A673 (cell line): ENCODE measurements at regions not wholly inside any gene's neighbourhood (a gene's known extent, or its start where the extent isn't known, plus 50 kb on each side); places are given as distances from the start of the nearest gene placed in this dataset.

Source experiments
- BruUV-seq: library from RNA; stranded (reverse); fragments of 400-500 nt; replicated peaks from 2 replicates; lab custom pipeline; 2021; lab: Mats Ljungman, UMichigan
- CTCF ChIA-PET: fragments of 300-600 bp; sonication (Branson Sonifier 250); formaldehyde crosslinking; loops from one replicate; lab custom pipeline; 2022; ENCODE audit warnings: antibody characterized with exemption; lab: Charles Lee
- POLR2A ChIA-PET: fragments of 300-600 bp; sonication (Branson Sonifier 250); formaldehyde crosslinking; loops from one replicate; lab custom pipeline; 2022; ENCODE audit warnings: antibody characterized with exemption; ENCODE audit not compliant: low non-redundant PET; lab: Charles Lee
- DNase-seq: peaks from one replicate; pipeline ENCODE4 v3.0.0-alpha.2; 2015; ENCODE audit warnings: low spot score
- H3K27ac ChIP-seq: fragments of 200-600 bp; sonication (generic); 2 replicates; pipeline ENCODE4 v1.5.1; 2016; ENCODE audit warnings: mixed run types, low read depth, mild to moderate bottlenecking, mixed read lengths, antibody characterized with exemption, low read length; ENCODE audit not compliant: poor library complexity, severe bottlenecking
- H3K27me3 ChIP-seq: fragments of 200-600 bp; sonication (generic); replicated peaks from 2 replicates; pipeline ENCODE4 v1.6.1; 2017; ENCODE audit warnings: mixed run types, low read depth, mild to moderate bottlenecking, mixed read lengths, antibody characterized with exemption, low read length; ENCODE audit not compliant: insufficient read depth, poor library complexity
- H3K36me3 ChIP-seq: fragments of 200-600 bp; sonication (generic); 2 replicates; pipeline ENCODE4 v1.6.1; 2016; ENCODE audit warnings: mixed run types, mild to moderate bottlenecking, mixed read lengths, antibody characterized with exemption, low read length; ENCODE audit not compliant: insufficient read depth, poor library complexity, severe bottlenecking
- H3K4me1 ChIP-seq: fragments of 200-600 bp; sonication (generic); 2 replicates; pipeline ENCODE4 v1.6.1; 2017; ENCODE audit warnings: mixed run types, mild to moderate bottlenecking, mixed read lengths, antibody characterized with exemption, low read length; ENCODE audit not compliant: insufficient read depth, poor library complexity, severe bottlenecking
- H3K4me3 ChIP-seq: fragments of 200-600 bp; sonication (generic); 2 replicates; pipeline ENCODE4 v1.5.1; 2016; ENCODE audit warnings: low read depth, mixed run types, mild to moderate bottlenecking, mixed read lengths, low read length; ENCODE audit not compliant: poor library complexity, severe bottlenecking
- H3K9me3 ChIP-seq: fragments of 200-600 bp; sonication (generic); 2 replicates; pipeline ENCODE4 v1.6.1; 2016; ENCODE audit warnings: mixed run types, low read depth, mild to moderate bottlenecking, mixed read lengths, antibody characterized with exemption, low read length; ENCODE audit not compliant: poor library complexity, severe bottlenecking
- EZH2 ChIP-seq: fragments of 200-600 bp; sonication (generic); IDR thresholded peaks from 2 replicates; pipeline ENCODE4 v1.6.1; 2017; ENCODE audit warnings: borderline replicate concordance, low read depth, mild to moderate bottlenecking, mixed read lengths, antibody characterized with exemption, low read length; ENCODE audit not compliant: poor library complexity, severe bottlenecking
- intact Hi-C: fragments of 100-400 bp; cut with micrococcal nuclease; formaldehyde crosslinking; loops from one replicate; pipeline ENCODE4 v1.10.0; 2022; ENCODE audit not compliant: unreplicated experiment
- TF ChIP-seq, protein P1 (sequence below): fragments of 300-800, 200-600 bp; sonication (generic); conservative IDR thresholded peaks from 2 replicates; pipeline ENCODE4 v1.5.1; 2017; ENCODE audit warnings: low read depth, mild to moderate bottlenecking, antibody characterized with exemption, low read length, moderate library complexity, mixed read lengths

DNA sequence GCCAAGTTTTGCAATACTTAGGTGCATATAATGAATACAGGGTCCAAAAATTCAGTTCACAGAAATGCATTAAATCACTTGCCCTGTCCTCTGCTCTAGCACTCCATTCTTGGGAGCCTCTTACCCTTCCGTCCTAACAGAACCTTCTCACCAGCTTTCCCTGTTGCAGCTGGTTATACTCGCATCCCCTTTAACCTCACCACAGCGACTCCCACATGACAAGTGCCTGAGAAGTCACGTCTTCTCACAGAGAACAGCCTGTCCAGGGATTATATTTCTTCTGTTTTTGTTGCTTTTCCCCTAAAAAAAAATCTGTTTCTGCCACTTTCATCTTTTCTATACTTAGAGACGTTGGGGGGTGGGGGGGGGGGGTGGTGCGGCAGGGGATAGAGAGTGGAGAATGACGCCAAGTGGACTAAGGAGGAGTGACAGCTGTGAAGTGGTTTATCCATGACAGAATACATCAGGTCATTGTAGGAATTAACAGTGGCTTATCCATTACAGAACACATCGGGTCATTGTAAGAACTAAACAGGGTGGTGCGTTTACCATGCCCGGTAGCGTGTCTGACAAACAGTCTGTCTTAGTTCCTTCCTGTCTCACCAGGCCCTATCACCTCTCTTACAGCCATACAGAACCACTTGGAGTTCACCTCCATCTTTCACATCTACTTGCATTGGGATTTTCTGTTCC is 117.6 kb downstream of the UBE2U start:
- Histone ChIP-seq H3K9me3 (no peaks in the 10 kb centered on the region), H3K36me3 (no peaks in the 10 kb centered on the region), H3K27me3 (no peaks in the 10 kb centered on the region), H3K27ac (no peak overlapping the region), H3K4me3 (no peak overlapping the region), H3K4me1 (peaks cover 15% of the 10 kb centered on the region)
- ChIA-PET POLR2A (no interaction called here), CTCF (no interaction called here)
- no peak for DNase-seq
- BruUV-seq: no TSS peak
- intact Hi-C loops: no loop called here
- TF ChIP-seq, protein P1, sequence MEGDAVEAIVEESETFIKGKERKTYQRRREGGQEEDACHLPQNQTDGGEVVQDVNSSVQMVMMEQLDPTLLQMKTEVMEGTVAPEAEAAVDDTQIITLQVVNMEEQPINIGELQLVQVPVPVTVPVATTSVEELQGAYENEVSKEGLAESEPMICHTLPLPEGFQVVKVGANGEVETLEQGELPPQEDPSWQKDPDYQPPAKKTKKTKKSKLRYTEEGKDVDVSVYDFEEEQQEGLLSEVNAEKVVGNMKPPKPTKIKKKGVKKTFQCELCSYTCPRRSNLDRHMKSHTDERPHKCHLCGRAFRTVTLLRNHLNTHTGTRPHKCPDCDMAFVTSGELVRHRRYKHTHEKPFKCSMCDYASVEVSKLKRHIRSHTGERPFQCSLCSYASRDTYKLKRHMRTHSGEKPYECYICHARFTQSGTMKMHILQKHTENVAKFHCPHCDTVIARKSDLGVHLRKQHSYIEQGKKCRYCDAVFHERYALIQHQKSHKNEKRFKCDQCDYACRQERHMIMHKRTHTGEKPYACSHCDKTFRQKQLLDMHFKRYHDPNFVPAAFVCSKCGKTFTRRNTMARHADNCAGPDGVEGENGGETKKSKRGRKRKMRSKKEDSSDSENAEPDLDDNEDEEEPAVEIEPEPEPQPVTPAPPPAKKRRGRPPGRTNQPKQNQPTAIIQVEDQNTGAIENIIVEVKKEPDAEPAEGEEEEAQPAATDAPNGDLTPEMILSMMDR: no peak
- no peak for TF ChIP-seq EZH2

DNA sequence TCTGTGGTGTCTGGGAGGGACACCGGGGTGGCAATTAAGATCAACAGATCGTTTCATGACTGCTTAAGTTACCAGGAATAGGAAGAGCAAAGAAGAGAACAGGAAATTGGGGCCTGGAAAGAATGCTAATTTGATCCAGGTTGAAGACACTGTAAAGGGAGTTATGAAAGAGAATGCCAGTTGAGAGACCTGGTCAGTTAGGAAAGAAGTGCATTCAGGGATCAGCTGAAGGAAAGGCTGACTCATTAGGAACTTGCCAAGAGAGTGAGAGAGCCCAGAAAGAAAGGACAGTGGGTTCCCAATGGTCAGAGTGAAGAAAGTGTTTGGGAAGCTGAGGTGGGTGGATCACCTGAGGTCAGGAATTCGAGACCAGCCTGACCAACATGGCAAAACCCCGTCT is 119.6 kb downstream of the UBE2U start:
- ChIA-PET POLR2A (no interaction called here), CTCF (no interaction called here)
- Histone ChIP-seq H3K27me3 (no peaks in the 10 kb centered on the region), H3K36me3 (no peaks in the 10 kb centered on the region), H3K4me1 (peaks cover 15% of the 10 kb centered on the region), H3K4me3 (no peak overlapping the region), H3K27ac (no peak overlapping the region), H3K9me3 (no peaks in the 10 kb centered on the region)
- DNase-seq: peak; percentile 33
- TF ChIP-seq EZH2: no peak
- TF ChIP-seq, protein P1: no peak
- BruUV-seq: no TSS peak
- intact Hi-C loops: no loop called here

DNA sequence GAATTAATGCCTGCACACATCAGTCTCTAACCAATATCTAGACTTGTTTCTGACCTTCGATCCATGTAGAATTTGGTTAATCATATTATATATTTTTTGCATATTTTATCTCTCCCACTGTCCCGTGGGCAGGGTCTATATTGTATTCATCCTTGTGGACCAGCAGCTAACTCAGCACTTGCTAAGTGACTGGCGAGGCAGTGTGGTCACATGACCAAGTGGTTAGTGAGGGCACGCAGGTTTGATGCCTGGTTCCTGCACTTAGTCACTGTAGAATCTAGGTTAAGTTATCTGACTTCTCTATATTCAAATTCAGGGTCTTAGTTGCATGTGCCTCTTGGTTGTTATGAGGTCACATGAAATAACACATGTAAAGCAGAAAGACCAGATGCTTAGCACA is 120.5 kb downstream of the UBE2U start:
- ChIA-PET POLR2A (no interaction called here), CTCF (no interaction called here)
- no peak overlapping the region for H3K4me3 ChIP-seq
- no peaks in the 10 kb centered on the region for H3K27me3 ChIP-seq
- intact Hi-C loops: no loop called here
- no TSS peak for BruUV-seq
- no peaks in the 10 kb centered on the region for H3K36me3 ChIP-seq
- TF ChIP-seq, protein P1: no peak
- TF ChIP-seq EZH2: no peak
- H3K9me3 ChIP-seq: no peaks in the 10 kb centered on the region
- H3K27ac ChIP-seq: no peak overlapping the region
- DNase-seq: no peak
- peaks cover 17% of the 10 kb centered on the region for H3K4me1 ChIP-seq
